DND-41 (cell line): ENCODE measurements at regions not wholly inside any gene's neighbourhood (a gene's known extent, or its start where the extent isn't known, plus 50 kb on each side); places are given as distances from the start of the nearest gene placed in this dataset.

Experiments
- ATAC-seq: fragments of 200-7000 bp; cut with Tn5 transposase; 3 replicates; pipeline ENCODE4 v1.9.1; 2021; ENCODE audit warnings: low read depth; ENCODE audit not compliant: insufficient read depth
- DNase-seq: peaks from one replicate; pipeline ENCODE4 v3.0.0-alpha.2; 2020
- H2AFZ ChIP-seq: 2 replicates; pipeline ENCODE4 v1.6.0; 2012; ENCODE audit warnings: low read depth, low read length
- H3K27ac ChIP-seq: 2 replicates; pipeline ENCODE4 v1.5.1; 2012; ENCODE audit warnings: low read length, inconsistent platforms
- H3K27me3 ChIP-seq: fragments of 200-600 bp; sonication (generic); 2 replicates; pipeline ENCODE4 v1.6.0; 2012; ENCODE audit warnings: low read length, mild to moderate bottlenecking, inconsistent platforms; ENCODE audit not compliant: insufficient read depth, poor library complexity
- H3K36me3 ChIP-seq: 2 replicates; pipeline ENCODE4 v1.5.1; 2012; ENCODE audit warnings: low read length, inconsistent platforms; ENCODE audit not compliant: insufficient read depth
- H3K4me1 ChIP-seq: 2 replicates; pipeline ENCODE4 v1.5.1; 2012; ENCODE audit warnings: mild to moderate bottlenecking, low read length; ENCODE audit not compliant: insufficient read depth
- H3K4me2 ChIP-seq: 2 replicates; pipeline ENCODE4 v1.6.0; 2012; ENCODE audit warnings: mild to moderate bottlenecking, moderate library complexity, low read length, inconsistent platforms; ENCODE audit not compliant: insufficient read depth
- H3K4me3 ChIP-seq, 2 experiments: fragments of 200-600 bp in 1 of 2; shearing (Covaris generic) in 1 of 2; 2 replicates each; pipeline ENCODE4 v1.5.1; 2012 to 2016; ENCODE audit warnings: inconsistent platforms in 2 of 2, low read length in 2 of 2, mild to moderate bottlenecking in 2 of 2, low read depth in 1 of 2, moderate library complexity in 1 of 2
- H3K79me2 ChIP-seq: 2 replicates; pipeline ENCODE4 v1.6.0; 2012; ENCODE audit warnings: low read length, inconsistent platforms; ENCODE audit not compliant: insufficient read depth
- H3K9ac ChIP-seq: 2 replicates; pipeline ENCODE4 v1.6.0; 2012; ENCODE audit warnings: low read depth, mild to moderate bottlenecking, inconsistent platforms, low read length, moderate library complexity
- H3K9me3 ChIP-seq: 2 replicates; pipeline ENCODE4 v1.5.1; 2012; ENCODE audit warnings: low read length, moderate library complexity, mild to moderate bottlenecking, inconsistent platforms; ENCODE audit not compliant: insufficient read depth, severe bottlenecking
- H4K20me1 ChIP-seq: 2 replicates; pipeline ENCODE4 v1.6.0; 2012; ENCODE audit warnings: low read length; ENCODE audit not compliant: insufficient read depth
- CTCF ChIP-seq: IDR thresholded peaks from 2 replicates; pipeline ENCODE4 v1.5.1; 2012; ENCODE audit warnings: borderline replicate concordance, low read length, moderate library complexity, mild to moderate bottlenecking; ENCODE audit not compliant: poor library complexity, severe bottlenecking; ENCODE audit errors: extremely low read depth
- EZH2 ChIP-seq: IDR thresholded peaks from 3 replicates; pipeline ENCODE4 v1.6.1; 2012; ENCODE audit warnings: borderline replicate concordance, low read depth, mild to moderate bottlenecking, moderate library complexity, low read length, inconsistent platforms; ENCODE audit not compliant: severe bottlenecking

GRCh38 chr10:10684972-10685371, 332.7 kb upstream of the CELF2 start:
- Histone ChIP-seq H3K27me3 (no peaks in the 10 kb centered on the region), H3K4me2 (no peak overlapping the region), H4K20me1 (no peaks in the 10 kb centered on the region), H3K9ac (no peak overlapping the region), H3K27ac (no peak overlapping the region), H3K4me1 (no peaks in the 10 kb centered on the region), H3K9me3 (no peaks in the 10 kb centered on the region), H3K79me2 (no peaks in the 10 kb centered on the region), H2AFZ (no peak overlapping the region), H3K36me3 (no peaks in the 10 kb centered on the region), H3K4me3 (no peak overlapping the region)
- DNase-seq (no peak), ATAC-seq (no peak)
- no peak for TF ChIP-seq CTCF
- no peak for TF ChIP-seq EZH2

GRCh38 chr10:10685566-10685965, 332.1 kb upstream of the CELF2 start:
- H3K27ac ChIP-seq = no peak overlapping the region
- TF ChIP-seq CTCF = no peak
- no peak for TF ChIP-seq EZH2
- ATAC-seq = no peak
- H3K36me3 ChIP-seq = no peaks in the 10 kb centered on the region
- H3K4me3 ChIP-seq = no peak overlapping the region
- H3K9me3 ChIP-seq = no peaks in the 10 kb centered on the region
- H3K4me1 ChIP-seq = no peaks in the 10 kb centered on the region
- no peaks in the 10 kb centered on the region for H4K20me1 ChIP-seq
- H2AFZ ChIP-seq = no peak overlapping the region
- H3K79me2 ChIP-seq = no peaks in the 10 kb centered on the region
- no peak overlapping the region for H3K4me2 ChIP-seq
- no peak for DNase-seq
- no peak overlapping the region for H3K9ac ChIP-seq
- H3K27me3 ChIP-seq = no peaks in the 10 kb centered on the region

GRCh38 chr10:10687751-10688150, 329.9 kb upstream of the CELF2 start:
- TF ChIP-seq EZH2 (no peak), CTCF (no peak)
- Histone ChIP-seq H3K9ac (no peak overlapping the region), H3K27ac (no peak overlapping the region), H3K9me3 (no peaks in the 10 kb centered on the region), H3K36me3 (no peaks in the 10 kb centered on the region), H3K4me2 (no peak overlapping the region), H3K4me3 (no peak overlapping the region), H3K4me1 (no peaks in the 10 kb centered on the region), H2AFZ (no peak overlapping the region), H3K79me2 (no peaks in the 10 kb centered on the region), H4K20me1 (no peaks in the 10 kb centered on the region), H3K27me3 (no peaks in the 10 kb centered on the region)
- DNase-seq (no peak), ATAC-seq (no peak)

GRCh38 chr10:10699427-10699826, 318.2 kb upstream of the CELF2 start:
- H3K27me3 ChIP-seq = no peaks in the 10 kb centered on the region
- H3K27ac ChIP-seq = no peak overlapping the region
- H3K4me3 ChIP-seq = no peak overlapping the region
- TF ChIP-seq CTCF = no peak
- TF ChIP-seq EZH2 = no peak
- no peak overlapping the region for H3K4me2 ChIP-seq
- no peaks in the 10 kb centered on the region for H3K4me1 ChIP-seq
- H3K36me3 ChIP-seq = no peaks in the 10 kb centered on the region
- no peak overlapping the region for H3K9ac ChIP-seq
- DNase-seq (no peak), ATAC-seq (no peak)
- no peak overlapping the region for H2AFZ ChIP-seq
- no peaks in the 10 kb centered on the region for H4K20me1 ChIP-seq
- no peaks in the 10 kb centered on the region for H3K79me2 ChIP-seq
- H3K9me3 ChIP-seq = no peaks in the 10 kb centered on the region
